ENCODE measurements at regions not wholly inside any gene's neighbourhood (a gene's known extent, or its start where the extent isn't known, plus 50 kb on each side); places are given as distances from the start of the nearest gene placed in this dataset.

GRCh38 chr5:51990241-51990640 lies 607.0 kb downstream of the ISL1 start:
- Histone ChIP-seq H3K4me3 (replicated peaks in 1 of 4; ENCODE audit: control extremely low read depth in 1 of 4, insufficient read depth in 1 of 4, low read depth in 3 of 4, low read length in 4 of 4) (no peak overlapping the region), H3K4me2 (ENCODE audit: extremely low read depth, insufficient read depth, low read length) (no peak overlapping the region), H4K20me1 (ENCODE audit: control insufficient read depth, extremely low read depth, insufficient read depth, low read length) (no peaks in the 10 kb centered on the region), H3K79me2 (ENCODE audit: control insufficient read depth, insufficient read depth, low read length) (no peaks in the 10 kb centered on the region), H3K36me3 (ENCODE audit: control insufficient read depth, insufficient read depth, low read length) (no peaks in the 10 kb centered on the region), H3K27me3 (ENCODE audit: control insufficient read depth, insufficient read depth, low read length) (no peaks in the 10 kb centered on the region), H3K27ac (ENCODE audit: insufficient read depth, low read length) (no peak overlapping the region), H2AFZ (ENCODE audit: low read length) (no peak overlapping the region), H3K9ac (ENCODE audit: insufficient read depth, low read length) (no peak overlapping the region), H3K9me3 (ENCODE audit: control insufficient read depth, insufficient read depth, low read depth, low read length) (no peaks in the 10 kb centered on the region), H3K4me1 (ENCODE audit: control insufficient read depth, extremely low read depth, insufficient read depth, low read length) (no peaks in the 10 kb centered on the region)
- TF ChIP-seq EZH2 (IDR thresholded peaks at IDR 0.05; ENCODE audit: low read length, missing control alignments): no peak
- no peak for TF ChIP-seq CTCF (conservative IDR thresholded peaks at IDR 0.05 in 1 of 2, IDR thresholded peaks at IDR 0.05 in 1 of 2; ENCODE audit: low read depth in 1 of 2, low read length in 2 of 2)
- DNase-seq (ENCODE audit: low read depth in 2 of 2): no peak

- DNase-seq (ENCODE audit: low read depth in 2 of 2): no peak
- Histone ChIP-seq H4K20me1 (ENCODE audit: control insufficient read depth, extremely low read depth, insufficient read depth, low read length) (no peaks in the 10 kb centered on the region), H3K27me3 (ENCODE audit: control insufficient read depth, insufficient read depth, low read length) (no peaks in the 10 kb centered on the region), H3K4me3 (replicated peaks in 1 of 4; ENCODE audit: control extremely low read depth in 1 of 4, insufficient read depth in 1 of 4, low read depth in 3 of 4, low read length in 4 of 4) (no peak overlapping the region), H3K27ac (ENCODE audit: insufficient read depth, low read length) (no peak overlapping the region), H2AFZ (ENCODE audit: low read length) (no peak overlapping the region), H3K9ac (ENCODE audit: insufficient read depth, low read length) (no peak overlapping the region), H3K79me2 (ENCODE audit: control insufficient read depth, insufficient read depth, low read length) (no peaks in the 10 kb centered on the region), H3K4me2 (ENCODE audit: extremely low read depth, insufficient read depth, low read length) (no peak overlapping the region), H3K36me3 (ENCODE audit: control insufficient read depth, insufficient read depth, low read length) (no peaks in the 10 kb centered on the region), H3K9me3 (ENCODE audit: control insufficient read depth, insufficient read depth, low read depth, low read length) (no peaks in the 10 kb centered on the region), H3K4me1 (ENCODE audit: control insufficient read depth, extremely low read depth, insufficient read depth, low read length) (no peaks in the 10 kb centered on the region)
- TF ChIP-seq CTCF (conservative IDR thresholded peaks at IDR 0.05 in 1 of 2, IDR thresholded peaks at IDR 0.05 in 1 of 2; ENCODE audit: low read depth in 1 of 2, low read length in 2 of 2) (no peak), EZH2 (IDR thresholded peaks at IDR 0.05; ENCODE audit: low read length, missing control alignments) (no peak)
These were observed 607.5 kb downstream of the ISL1 start for GRCh38 chr5:51990661-51991180.

- H3K4me1 ChIP-seq (ENCODE audit: control insufficient read depth, extremely low read depth, insufficient read depth, low read length): no peaks in the 10 kb centered on the region
- no peak overlapping the region for H3K9ac ChIP-seq (ENCODE audit: insufficient read depth, low read length)
- no peaks in the 10 kb centered on the region for H4K20me1 ChIP-seq (ENCODE audit: control insufficient read depth, extremely low read depth, insufficient read depth, low read length)
- H3K27ac ChIP-seq (ENCODE audit: insufficient read depth, low read length): no peak overlapping the region
- H2AFZ ChIP-seq (ENCODE audit: low read length): no peak overlapping the region
- no peak for DNase-seq (ENCODE audit: low read depth in 2 of 2)
- H3K79me2 ChIP-seq (ENCODE audit: control insufficient read depth, insufficient read depth, low read length): no peaks in the 10 kb centered on the region
- H3K36me3 ChIP-seq (ENCODE audit: control insufficient read depth, insufficient read depth, low read length): no peaks in the 10 kb centered on the region
- H3K9me3 ChIP-seq (ENCODE audit: control insufficient read depth, insufficient read depth, low read depth, low read length): no peaks in the 10 kb centered on the region
- H3K4me2 ChIP-seq (ENCODE audit: extremely low read depth, insufficient read depth, low read length): no peak overlapping the region
- H3K4me3 ChIP-seq (replicated peaks in 1 of 4; ENCODE audit: control extremely low read depth in 1 of 4, insufficient read depth in 1 of 4, low read depth in 3 of 4, low read length in 4 of 4): no peak overlapping the region
- TF ChIP-seq EZH2 (IDR thresholded peaks at IDR 0.05; ENCODE audit: low read length, missing control alignments) (no peak), CTCF (conservative IDR thresholded peaks at IDR 0.05 in 1 of 2, IDR thresholded peaks at IDR 0.05 in 1 of 2; ENCODE audit: low read depth in 1 of 2, low read length in 2 of 2) (no peak)
- H3K27me3 ChIP-seq (ENCODE audit: control insufficient read depth, insufficient read depth, low read length): no peaks in the 10 kb centered on the region
These were observed 608.7 kb downstream of the ISL1 start for GRCh38 chr5:51991940-51992339.
